ENCODE measurements at regions not wholly inside any gene's neighbourhood (a gene's known extent, or its start where the extent isn't known, plus 50 kb on each side); places are given as distances from the start of the nearest gene placed in this dataset.

DNA sequence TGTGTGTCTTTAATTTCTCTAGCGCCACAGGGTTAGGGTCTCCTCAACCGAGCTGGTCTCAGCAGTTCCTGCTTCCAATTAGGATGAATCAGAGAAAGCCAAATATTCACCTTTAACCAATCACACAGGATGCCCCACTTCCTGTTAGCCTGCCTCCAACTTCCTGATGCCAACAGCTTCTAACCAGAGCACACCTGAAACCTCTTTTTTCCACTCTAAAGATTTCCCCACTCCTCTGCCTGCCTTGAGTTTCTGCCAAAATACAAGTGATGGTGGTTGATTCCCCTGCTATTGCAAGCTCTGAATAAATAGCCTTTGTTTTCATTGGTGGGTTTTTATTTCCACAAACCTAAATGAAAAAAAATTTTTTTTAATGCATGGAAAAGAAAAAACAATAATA, 144.7 kb upstream of the UST start:
- TF ChIP-seq, protein P1, sequence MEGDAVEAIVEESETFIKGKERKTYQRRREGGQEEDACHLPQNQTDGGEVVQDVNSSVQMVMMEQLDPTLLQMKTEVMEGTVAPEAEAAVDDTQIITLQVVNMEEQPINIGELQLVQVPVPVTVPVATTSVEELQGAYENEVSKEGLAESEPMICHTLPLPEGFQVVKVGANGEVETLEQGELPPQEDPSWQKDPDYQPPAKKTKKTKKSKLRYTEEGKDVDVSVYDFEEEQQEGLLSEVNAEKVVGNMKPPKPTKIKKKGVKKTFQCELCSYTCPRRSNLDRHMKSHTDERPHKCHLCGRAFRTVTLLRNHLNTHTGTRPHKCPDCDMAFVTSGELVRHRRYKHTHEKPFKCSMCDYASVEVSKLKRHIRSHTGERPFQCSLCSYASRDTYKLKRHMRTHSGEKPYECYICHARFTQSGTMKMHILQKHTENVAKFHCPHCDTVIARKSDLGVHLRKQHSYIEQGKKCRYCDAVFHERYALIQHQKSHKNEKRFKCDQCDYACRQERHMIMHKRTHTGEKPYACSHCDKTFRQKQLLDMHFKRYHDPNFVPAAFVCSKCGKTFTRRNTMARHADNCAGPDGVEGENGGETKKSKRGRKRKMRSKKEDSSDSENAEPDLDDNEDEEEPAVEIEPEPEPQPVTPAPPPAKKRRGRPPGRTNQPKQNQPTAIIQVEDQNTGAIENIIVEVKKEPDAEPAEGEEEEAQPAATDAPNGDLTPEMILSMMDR (IDR thresholded peaks at IDR 0.05): no peak
- TF ChIP-seq POLR2A (IDR thresholded peaks at IDR 0.05): no peak
